Transverse colon (tissue), 4 donors: ENCODE measurements at regions not wholly inside any gene's neighbourhood (a gene's known extent, or its start where the extent isn't known, plus 50 kb on each side); places are given as distances from the start of the nearest gene placed in this dataset.
"Not testable (repeated sequence)": the region's sequence is repeated elsewhere in the genome, so short reads cannot be mapped to it uniquely, and the experiment has no call there.

Source experiments
- DNase-seq: peaks from one replicate; pipeline ENCODE4 v3.0.0-alpha.2; 2019
- H3K27ac ChIP-seq, 4 donors: fragments of 200-600 bp; sonication (generic); 2 replicates each; pipeline ENCODE4 v1.5.1; 2016 to 2018; ENCODE audit warnings: inconsistent platforms in 4 of 4
- H3K27me3 ChIP-seq: fragments of 200-600 bp; sonication (generic); 2 replicates; pipeline ENCODE4 v1.5.1; 2017; ENCODE audit warnings: inconsistent platforms
- H3K36me3 ChIP-seq, 4 donors: fragments of 200-600 bp; sonication (generic); 2 replicates each; pipeline ENCODE4 v1.5.1; 2017 to 2019; ENCODE audit warnings: inconsistent platforms in 4 of 4
- H3K4me1 ChIP-seq, 4 donors: fragments of 200-600 bp; sonication (generic); 2 replicates each; pipeline ENCODE4 v1.5.1; 2017 to 2020; ENCODE audit warnings: inconsistent platforms in 4 of 4
- H3K4me3 ChIP-seq, 4 donors: fragments of 200-600 bp; sonication (generic); 1 replicate in 1 of 4; 2 replicates in 3 of 4; pipeline versions ENCODE4 v1.5.1 to v1.6.1; 2017 to 2019; ENCODE audit warnings: inconsistent platforms in 4 of 4
- H3K9me3 ChIP-seq, 2 donors: fragments of 200-600 bp; sonication (generic); 2 replicates each; pipeline ENCODE4 v1.5.1; 2017 to 2019; ENCODE audit warnings: inconsistent platforms in 2 of 2
- EP300 ChIP-seq: sonication (generic); formaldehyde crosslinking; IDR thresholded peaks from one replicate; pipeline ENCODE4 v1.6.1; 2017; ENCODE audit warnings: antibody characterized with exemption, low read depth
- POLR2A ChIP-seq: fragments of 450-650 bp; IDR thresholded peaks from one replicate; pipeline ENCODE4 v1.6.1; 2016; ENCODE audit warnings: antibody characterized with exemption, mild to moderate bottlenecking, moderate library complexity
- POLR2AphosphoS5 ChIP-seq, 3 donors: sonication (generic); formaldehyde crosslinking; IDR thresholded peaks; one replicate each; pipeline ENCODE4 v1.6.1; 2016; ENCODE audit warnings: antibody characterized with exemption in 3 of 3
- WGBS, 2 donors: methylation state at CpG; one replicate each; pipeline ENCODE4 v1.1.5; 2018; ENCODE audit warnings: low coverage in 1 of 2; 5-methylcytosine and 5-hydroxymethylcytosine counted together
- in situ Hi-C, 4 donors: fragments of 200-750 bp; cut with MboI; loops; one replicate each; pipeline versions ENCODE4 v1.15.0 to v1.15.1; 2017; ENCODE audit warnings: low sequenced_read_pairs in 3 of 4, low pct_ligation_motif_present in 1 of 4, low pct_unique_long_range_greater_than_20kb in 1 of 4
- intact Hi-C: fragments of 100-400 bp; cut with DNase I; formaldehyde crosslinking; loops from one replicate; pipeline ENCODE4 v1.15.1; 2023; ENCODE audit warnings: low total_unique reads
- TF ChIP-seq, protein P1 (sequence below), 5 experiments: fragments of 200-600 bp in 3 of 5; fragments of 450-650 bp in 2 of 5; sonication (generic) in 3 of 5; IDR thresholded peaks; 1 replicate in 2 of 5; 2 replicates in 3 of 5; pipeline ENCODE4 v1.5.1; 2016 to 2017; ENCODE audit warnings: antibody characterized with exemption in 5 of 5, inconsistent platforms in 3 of 5, mild to moderate bottlenecking in 2 of 5, moderate library complexity in 1 of 5

- TF ChIP-seq EP300 (no peak), POLR2A (no peak), POLR2AphosphoS5 (IDR thresholded peaks at IDR 0.05) (no peak)
- TF ChIP-seq, protein P1, sequence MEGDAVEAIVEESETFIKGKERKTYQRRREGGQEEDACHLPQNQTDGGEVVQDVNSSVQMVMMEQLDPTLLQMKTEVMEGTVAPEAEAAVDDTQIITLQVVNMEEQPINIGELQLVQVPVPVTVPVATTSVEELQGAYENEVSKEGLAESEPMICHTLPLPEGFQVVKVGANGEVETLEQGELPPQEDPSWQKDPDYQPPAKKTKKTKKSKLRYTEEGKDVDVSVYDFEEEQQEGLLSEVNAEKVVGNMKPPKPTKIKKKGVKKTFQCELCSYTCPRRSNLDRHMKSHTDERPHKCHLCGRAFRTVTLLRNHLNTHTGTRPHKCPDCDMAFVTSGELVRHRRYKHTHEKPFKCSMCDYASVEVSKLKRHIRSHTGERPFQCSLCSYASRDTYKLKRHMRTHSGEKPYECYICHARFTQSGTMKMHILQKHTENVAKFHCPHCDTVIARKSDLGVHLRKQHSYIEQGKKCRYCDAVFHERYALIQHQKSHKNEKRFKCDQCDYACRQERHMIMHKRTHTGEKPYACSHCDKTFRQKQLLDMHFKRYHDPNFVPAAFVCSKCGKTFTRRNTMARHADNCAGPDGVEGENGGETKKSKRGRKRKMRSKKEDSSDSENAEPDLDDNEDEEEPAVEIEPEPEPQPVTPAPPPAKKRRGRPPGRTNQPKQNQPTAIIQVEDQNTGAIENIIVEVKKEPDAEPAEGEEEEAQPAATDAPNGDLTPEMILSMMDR (IDR thresholded peaks at IDR 0.05) = no peak
- WGBS, 2 donors = 69 to 76% methylated on average over 3 to 4 of the region's 4 CpGs
Measured at GRCh38 chr15:53189860-53190259, 399.7 kb upstream of the ONECUT1 start.

GRCh38 chr15:53183449-53183848 is 393.3 kb upstream of the ONECUT1 start:
- 79 to 91% methylated on average over 6 to 9 of the region's 9 CpGs for WGBS, 2 donors
- H3K27ac ChIP-seq, H3K4me3 ChIP-seq, H3K27me3 ChIP-seq, H3K36me3 ChIP-seq, DNase-seq, H3K9me3 ChIP-seq, intact Hi-C loops, H3K4me1 ChIP-seq: not testable (repeated sequence)
- in situ Hi-C loops = loop anchor here in 1 of 4 donors (25.0 kb wide), 1 partner anchor 396 kb away; the partner anchor contains the start of gene ONECUT1

More at GRCh38 chr15:53189860-53190259, 399.7 kb upstream of the ONECUT1 start:
- no peak overlapping the region for H3K27ac ChIP-seq
- no peaks in the 10 kb centered on the region for H3K27me3 ChIP-seq
- H3K4me3 ChIP-seq = no peak overlapping the region
- in situ Hi-C loops (loop anchor here in 1 of 4 donors (25.0 kb wide), 1 partner anchor 403 kb away; the partner anchor contains the start of gene ONECUT1), intact Hi-C loops (no loop called here)
- no peaks in the 10 kb centered on the region for H3K9me3 ChIP-seq
- H3K36me3 ChIP-seq = no peaks in the 10 kb centered on the region
- H3K4me1 ChIP-seq = no peaks in the 10 kb centered on the region
- no peak for DNase-seq

- in situ Hi-C loops = no loop called here
Measured at GRCh38 chr15:53171571-53171970, 381.4 kb upstream of the ONECUT1 start.

GRCh38 chr15:53166684-53167201 is 376.6 kb upstream of the ONECUT1 start:
- Histone ChIP-seq H3K27ac (no peak overlapping the region), H3K4me3 (no peak overlapping the region), H3K4me1 (no peaks in the 10 kb centered on the region), H3K27me3 (no peaks in the 10 kb centered on the region), H3K36me3 (no peaks in the 10 kb centered on the region), H3K9me3 (no peaks in the 10 kb centered on the region)
- 70 to 73% methylated on average over 2 of the region's 2 CpGs for WGBS, 2 donors
- no peak for DNase-seq
- TF ChIP-seq POLR2AphosphoS5 (IDR thresholded peaks at IDR 0.05) (no peak), POLR2A (no peak), EP300 (no peak)
- TF ChIP-seq, protein P1 (IDR thresholded peaks at IDR 0.05) = no peak
- intact Hi-C loops (no loop called here), in situ Hi-C loops (no loop called here)

More at GRCh38 chr15:53171571-53171970, 381.4 kb upstream of the ONECUT1 start:
- no peak for DNase-seq
- Histone ChIP-seq H3K27me3 (no peaks in the 10 kb centered on the region), H3K36me3 (no peaks in the 10 kb centered on the region), H3K4me3 (no peak overlapping the region), H3K9me3 (no peaks in the 10 kb centered on the region), H3K27ac (no peak overlapping the region), H3K4me1 (no peaks in the 10 kb centered on the region)
- intact Hi-C loops = no loop called here
- WGBS, 2 donors = 86 to 100% methylated on average over 1 of the region's 1 CpG
- TF ChIP-seq POLR2A (no peak), EP300 (no peak), POLR2AphosphoS5 (IDR thresholded peaks at IDR 0.05) (no peak)
- TF ChIP-seq, protein P1 (IDR thresholded peaks at IDR 0.05) = no peak
